Putamen (tissue), 1 donor: ENCODE measurements at regions not wholly inside any gene's neighbourhood (a gene's known extent, or its start where the extent isn't known, plus 50 kb on each side); places are given as distances from the start of the nearest gene placed in this dataset.
"Not testable (repeated sequence)": the region's sequence is repeated elsewhere in the genome, so short reads cannot be mapped to it uniquely, and the experiment has no call there.

Source experiments
- DNase-seq: peaks from one replicate; pipeline ENCODE4 v3.0.0-alpha.2; 2016; ENCODE audit warnings: low spot score

DNA sequence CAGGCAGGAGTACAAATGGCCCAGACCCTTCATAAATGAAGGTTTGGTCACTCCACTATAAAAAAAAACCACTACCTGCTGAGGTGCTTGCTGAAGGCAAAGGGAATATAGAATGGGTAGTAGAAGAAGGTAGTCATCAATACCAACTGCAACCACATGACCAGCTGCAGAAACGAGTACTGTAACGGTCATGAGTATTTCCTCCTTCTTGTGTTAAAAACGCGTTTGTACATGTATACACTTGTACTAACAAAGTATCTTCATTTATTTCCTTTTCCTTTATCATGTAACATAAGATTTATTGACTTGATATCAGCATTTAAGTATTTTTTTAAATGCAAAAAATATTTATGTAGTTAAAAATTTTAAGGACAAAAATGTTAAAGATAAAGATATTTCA is 238.6 kb downstream of the TFAP2B start:
- no peak for DNase-seq

DNA sequence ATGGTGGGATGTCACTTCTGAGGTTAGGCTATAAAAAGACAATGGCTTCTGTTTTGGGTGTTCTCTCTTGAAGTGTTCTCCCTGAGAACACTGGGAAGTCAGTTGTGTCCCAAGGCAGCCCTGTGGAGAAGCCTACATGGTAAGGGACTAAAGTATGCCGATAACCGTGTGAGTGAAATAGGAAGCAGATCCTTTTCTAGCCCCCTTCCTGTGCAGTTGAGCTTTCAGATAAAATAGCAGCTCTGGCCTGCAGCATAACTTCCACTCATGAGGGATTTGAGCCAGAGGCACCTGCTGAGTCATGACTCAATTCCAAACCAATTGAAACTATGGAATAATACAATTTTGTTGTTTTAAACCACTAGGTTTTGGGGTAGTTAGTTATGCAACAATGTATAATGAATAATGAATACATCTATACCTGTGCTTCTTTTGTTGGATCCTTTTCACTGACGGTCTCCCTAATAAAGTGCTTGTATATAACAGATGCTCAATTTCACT is 241.6 kb downstream of the TFAP2B start:
- no peak for DNase-seq

DNA sequence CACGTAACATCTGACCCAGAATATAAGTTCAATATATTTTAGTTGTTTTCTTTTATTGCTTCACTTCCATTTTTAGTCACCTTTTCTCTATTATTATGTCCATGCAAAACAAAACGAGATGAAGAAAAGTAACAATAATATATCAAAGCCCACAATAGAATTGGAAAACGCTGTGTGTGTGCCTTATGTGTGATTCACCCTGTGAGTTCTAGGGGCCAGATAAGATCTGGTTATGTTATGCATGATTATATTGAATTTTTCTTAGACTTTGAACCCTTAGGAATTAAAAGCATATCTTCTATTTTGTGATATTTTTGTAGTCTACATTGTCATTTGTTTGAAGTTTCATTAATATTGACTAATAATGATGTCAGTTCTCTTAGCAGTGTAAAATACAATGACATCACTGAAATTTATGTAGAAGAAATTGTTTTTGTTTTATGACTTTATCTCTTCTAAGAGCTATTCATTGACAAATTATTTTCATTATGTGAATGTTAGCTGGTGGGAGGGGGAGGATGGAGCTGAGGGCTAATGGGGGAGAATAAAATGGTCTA is 243.6 kb downstream of the TFAP2B start:
- DNase-seq, result no peak

DNA sequence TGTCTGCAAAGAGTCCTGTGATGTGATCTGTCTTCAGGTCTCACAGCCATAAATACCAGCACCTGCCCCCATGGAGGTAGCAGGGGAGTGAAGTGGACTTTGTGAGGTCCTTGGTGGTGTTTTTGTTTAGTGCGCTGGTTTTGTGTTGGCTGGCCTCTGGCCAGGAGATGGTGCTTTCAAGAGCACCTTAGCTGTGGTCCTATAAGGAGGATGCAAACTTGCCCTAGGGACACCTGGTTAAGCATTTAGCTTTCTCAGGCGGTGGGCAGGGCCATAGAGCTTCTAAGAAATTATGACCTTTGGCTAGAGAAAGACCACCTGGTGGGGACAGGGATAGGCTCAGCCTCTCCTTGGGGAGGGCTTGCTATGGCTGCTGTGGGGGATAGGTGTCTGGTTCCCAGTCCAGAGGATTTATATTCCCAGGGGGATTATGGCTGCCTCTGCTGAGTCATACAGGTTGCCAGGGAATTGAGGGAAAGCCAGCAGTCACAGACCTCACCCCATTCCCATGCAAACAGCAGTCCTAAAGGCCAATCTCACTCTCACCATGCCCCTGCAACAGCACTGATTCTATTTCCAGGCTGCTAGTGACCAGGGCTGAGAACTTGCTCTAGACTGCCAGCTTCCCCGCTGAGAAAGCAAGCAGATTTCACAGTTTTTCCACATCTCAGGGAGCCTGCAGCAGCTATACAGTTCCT is 259.3 kb downstream of the TFAP2B start:
- no peak for DNase-seq

DNA sequence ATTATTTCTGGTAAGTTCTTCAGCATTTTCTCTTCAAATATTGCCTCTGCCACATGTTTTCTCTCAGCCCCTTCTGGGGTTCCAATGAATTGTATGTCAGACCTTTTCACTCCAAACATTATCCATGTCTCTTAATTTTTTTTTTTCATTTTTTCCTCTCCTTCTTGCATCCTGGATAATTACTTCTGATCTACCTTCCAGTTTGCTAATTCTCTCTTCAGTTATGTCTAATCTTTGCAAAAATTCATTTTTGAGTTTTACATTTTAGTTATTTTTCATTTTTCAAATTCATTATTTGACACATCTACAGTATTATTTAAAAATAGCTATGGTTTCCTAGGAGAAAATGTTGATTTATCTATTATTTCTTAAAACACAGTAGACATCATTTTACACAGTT is 271.7 kb downstream of the TFAP2B start:
- DNase-seq, result no peak

DNA sequence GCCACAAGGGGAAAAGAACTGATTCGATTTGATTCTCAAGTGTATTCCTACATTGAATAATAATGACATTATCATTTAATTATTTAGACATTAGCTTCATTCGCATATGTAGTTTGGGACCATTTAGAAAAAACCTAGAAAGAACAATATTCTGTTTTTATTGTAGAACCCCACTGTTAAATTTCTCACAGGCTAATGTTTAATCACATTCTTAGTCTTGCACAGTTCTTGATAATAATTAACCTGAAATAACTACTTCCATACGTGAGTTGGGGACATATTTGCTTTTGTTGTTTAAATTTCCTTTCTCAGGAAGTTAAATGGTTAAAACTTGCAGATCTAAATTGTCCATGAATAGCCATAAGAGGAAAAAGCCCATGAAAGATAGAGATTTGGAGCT is 275.2 kb downstream of the TFAP2B start:
- DNase-seq, result no peak

DNA sequence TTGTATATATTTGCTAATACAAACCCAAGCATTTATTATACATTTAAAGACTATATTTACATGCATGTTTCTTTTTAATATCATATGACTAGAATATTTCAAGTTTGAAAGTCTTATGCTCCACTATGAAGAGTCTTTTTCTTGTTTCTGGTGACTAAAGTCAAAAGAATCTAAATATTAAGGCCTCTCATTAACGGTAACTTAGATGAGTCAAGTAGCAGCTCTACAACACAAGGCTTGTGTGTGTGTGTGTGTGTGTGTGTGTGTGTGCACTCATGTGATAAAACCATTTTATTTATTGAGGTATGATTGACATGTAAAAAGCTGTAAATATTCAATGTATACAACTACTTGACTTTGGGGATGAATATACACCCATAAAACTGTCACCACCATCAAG is 275.6 kb downstream of the TFAP2B start:
- DNase-seq, result no peak

DNA sequence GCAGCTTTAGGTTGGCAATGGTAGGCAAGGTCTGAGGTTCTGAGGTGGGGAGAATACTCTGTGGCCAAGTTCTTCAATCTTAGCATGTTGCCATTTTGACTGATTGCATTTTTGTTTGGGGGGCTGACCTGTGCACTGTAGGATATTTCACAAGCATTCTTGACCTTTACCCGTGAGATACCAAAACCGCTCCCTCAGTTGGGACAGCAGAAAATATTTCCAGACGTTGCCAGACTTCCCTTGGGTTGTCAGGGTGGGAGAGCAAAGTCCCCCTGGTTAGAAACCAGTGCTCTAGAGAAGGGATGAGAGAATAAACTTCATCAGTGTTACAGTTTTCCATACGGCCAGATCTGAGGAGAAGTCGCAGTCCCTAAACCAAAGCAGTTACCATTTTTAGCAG is 279.6 kb downstream of the TFAP2B start:
- no peak for DNase-seq

DNA sequence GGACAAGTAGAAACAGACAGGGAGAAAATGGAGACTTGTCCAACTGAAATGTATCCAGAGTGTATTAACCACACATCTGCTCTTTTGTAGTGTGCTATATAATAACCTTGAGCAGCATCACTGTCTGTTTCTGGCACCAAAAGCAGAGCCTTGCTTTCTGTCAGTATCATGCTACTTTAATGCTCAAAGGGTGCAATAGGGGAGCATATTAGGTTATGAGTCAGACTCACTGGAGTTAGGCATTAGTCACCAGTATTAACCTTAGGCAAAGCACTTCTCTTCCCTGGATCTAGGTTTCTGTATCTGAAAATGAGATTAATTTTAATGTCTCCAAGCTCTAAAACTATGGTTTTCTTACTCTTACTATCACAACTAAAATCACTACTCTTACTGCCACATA is 280.1 kb downstream of the TFAP2B start:
- DNase-seq, result no peak

DNA sequence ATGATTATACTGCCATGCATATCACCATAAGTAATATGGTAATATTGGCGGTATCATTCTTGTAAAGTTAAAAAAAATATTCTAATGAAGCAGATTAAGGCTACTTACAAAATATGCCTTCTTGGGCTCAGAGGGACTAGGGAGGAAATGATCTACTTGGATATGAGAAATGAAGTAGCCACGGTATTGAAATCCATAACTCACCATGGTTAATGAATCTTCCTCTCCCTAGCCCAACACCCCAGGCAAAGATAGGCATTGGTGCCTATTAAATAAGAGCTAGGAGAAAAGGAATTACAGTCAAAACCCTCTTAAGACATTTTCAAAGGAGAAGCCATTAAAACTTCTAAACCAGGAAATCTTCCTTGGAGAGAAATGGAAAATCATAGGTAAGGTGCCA is 280.5 kb downstream of the TFAP2B start:
- no peak for DNase-seq

DNA sequence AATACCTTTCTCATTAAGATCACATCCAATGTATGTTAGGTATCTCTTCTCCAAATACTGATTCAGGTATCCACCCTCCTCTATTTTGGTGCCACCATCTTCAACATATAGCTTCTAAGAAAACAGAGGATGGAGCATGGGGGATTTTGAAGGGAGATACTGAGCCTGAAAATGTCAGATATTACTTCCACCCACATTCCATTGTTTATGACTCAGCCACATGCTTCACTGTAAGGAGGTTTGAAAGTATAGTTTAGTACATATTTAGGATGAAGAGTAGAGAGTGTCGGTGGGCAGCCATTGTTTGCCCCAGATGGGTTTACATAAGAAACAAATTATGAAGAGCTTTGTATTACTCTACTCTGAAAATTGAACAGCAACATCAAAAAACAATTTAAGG is 286.7 kb downstream of the TFAP2B start:
- DNase-seq, result no peak

DNA sequence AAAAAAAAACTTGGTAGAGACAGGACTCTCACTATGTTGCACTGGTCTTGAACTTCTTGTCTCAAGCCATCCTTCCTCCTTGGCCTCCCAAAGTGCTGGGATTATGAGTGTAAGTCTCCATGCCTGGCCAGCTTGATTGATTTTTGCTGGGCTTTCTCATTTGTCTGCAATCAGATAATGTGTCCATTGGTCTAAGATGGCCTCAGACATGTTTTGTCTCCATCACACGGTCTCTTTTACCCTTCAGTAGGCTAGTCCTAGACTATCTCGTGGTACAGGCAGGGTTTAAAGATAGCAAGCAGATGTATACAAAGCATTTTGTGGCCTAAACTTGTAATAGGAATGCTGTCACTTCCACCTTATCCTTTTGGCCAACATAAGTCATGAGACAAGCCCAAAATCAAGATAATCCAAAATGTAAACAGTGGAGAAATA is 289.1 kb downstream of the TFAP2B start:
- no peak for DNase-seq

DNA sequence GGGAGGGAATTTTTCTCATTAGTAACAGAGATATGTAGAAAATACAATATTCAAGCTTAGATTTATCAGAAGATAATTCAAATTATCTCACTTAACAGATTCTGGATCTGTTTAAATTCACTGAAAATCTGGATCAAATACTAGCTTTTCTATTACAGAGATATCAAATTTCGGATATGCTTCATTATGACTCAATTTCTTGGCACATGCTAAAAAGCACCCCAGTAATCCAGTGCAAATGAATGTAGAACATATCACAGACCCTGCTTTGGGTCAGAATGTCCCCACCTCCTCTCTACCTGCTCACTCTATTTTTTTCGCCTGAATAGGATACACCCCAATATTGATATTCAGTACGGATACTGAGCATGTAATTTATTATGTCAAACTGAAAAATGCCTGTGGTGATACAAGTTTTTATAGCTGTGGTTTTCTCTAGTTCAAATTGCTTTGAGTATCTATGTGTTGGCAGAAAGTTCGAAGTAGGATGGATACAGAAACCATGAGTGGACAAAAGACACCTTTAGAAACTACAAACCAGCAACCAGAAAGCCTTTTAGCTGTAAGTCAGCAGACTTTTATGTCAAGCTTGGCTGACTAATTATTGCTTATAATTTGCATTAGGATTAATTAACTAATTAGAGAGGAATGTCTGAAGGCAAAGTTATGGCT is 290.0 kb downstream of the TFAP2B start:
- no peak for DNase-seq

DNA sequence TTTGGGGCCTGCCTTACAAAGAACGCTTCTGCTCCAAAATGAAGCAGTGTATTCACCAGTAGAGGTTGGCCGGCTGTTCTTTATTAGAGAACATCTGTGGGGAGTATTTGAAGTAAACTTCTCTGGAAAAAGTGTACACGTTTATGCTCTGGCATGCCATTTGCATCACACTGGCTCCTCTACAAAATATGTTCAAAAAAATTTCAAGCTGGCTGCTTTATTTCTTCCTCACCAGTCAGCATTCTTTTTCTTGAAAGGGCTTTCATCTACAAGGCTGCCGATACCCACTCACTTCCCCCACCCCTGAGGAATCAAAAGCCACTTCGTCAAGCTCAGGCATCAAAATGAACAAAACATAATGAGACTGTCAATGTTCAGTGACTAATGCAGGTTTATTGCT is 294.1 kb downstream of the TFAP2B start:
- no peak for DNase-seq

DNA sequence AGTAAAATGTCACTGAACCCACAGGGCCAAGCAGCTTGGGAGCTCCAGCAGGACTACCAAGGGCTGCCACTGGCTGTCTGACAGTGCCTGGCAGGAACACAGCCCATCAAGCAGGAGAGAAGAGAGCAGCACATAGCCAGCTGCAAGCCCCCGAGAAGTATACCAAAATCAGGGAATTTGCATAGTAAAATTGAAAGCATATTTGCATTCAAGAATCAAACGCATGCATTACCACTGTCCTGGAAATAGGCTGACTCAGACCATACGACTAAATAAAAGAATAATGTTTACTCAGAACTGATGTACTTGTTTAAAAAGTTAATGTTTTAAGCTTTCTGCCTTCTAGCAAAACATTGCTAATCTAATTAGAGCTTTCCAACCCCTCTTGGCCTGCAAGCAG is 298.1 kb downstream of the TFAP2B start:
- DNase-seq, result no peak

DNA sequence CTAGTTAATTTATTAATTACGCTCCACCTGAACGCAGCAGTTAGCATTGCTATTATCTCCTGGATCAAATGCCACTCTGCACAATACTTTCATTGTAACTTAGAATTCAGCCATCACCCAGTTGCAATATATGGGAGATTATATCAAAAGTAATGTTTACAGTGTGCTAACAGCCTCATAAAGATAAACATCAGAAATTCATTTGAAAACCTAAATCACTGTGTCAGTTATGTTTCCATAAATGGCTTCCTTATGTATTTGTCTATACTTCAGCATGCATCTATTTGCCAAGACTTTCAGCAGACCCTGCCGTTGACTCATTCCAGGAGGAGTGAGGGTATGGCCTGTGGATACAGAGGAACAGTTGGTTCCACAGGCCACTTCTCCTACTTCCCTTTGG is 300.1 kb downstream of the TFAP2B start:
- DNase-seq, result no peak

DNA sequence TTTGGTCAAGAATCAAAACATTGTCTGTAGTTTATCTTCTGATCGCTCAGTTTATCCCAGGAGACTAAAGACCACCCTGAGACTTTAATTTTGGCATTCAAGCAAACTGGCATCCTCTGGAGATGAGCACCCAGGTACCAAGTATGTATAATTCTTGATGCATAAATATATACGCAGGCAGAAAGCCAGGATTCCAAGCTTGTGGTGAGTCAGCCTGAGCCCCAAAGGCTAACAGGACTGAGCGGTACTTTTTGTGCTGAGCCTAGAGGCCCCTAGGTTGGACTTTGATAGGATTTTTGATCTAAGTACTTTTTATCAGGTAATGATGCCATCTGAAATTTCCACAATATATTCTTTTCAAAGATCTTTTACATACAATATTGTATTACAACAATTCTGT is 301.3 kb downstream of the TFAP2B start:
- DNase-seq, result no peak

DNA sequence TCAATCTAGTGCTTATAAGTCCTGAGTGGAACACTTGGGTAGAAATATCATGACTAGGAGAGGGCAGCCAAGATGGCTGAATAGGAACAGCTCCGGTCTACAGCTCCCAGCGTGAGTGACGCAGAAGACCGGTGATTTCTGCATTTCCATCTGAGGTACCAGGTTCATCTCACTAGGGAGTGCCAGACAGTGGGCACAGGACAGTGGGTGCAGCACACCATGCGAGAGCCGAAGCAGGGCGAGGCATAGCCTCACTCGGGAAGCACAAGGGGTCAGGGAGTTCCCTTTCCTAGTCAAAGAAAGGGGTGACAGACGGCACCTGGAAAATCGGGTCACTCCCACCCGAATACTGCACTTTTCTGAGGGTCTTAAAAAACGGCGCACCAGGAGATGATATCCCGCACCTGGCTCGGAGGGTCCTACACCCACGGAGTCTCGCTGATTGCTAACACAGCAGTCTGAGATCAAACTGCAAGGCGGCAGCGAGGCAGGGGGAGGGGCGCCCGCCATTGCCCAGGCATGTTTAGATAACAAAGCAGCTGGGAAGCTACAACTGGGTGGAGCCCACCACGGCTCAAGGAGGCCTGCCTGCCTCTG is 302.8 kb downstream of the TFAP2B start:
- DNase-seq, result not testable (repeated sequence)

DNA sequence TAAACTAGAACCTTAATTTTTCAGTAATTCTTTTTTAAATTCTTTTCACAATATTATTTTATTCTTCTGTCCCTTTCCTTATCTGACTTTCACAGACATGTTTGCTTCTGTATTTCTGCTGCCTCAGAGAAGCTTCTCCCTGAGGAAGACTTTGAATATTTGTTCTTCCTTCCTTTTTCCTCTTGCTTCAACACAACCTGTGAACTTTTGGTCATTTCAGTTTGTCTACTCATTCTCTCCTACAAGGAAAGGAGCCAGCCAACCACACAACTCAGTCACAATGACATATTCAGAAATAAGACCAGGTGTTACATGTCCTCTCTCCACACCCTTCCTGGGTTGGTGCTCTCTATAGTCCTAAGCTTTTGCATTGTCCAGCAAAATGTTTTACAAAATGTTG is 310.4 kb downstream of the TFAP2B start:
- DNase-seq, result no peak

DNA sequence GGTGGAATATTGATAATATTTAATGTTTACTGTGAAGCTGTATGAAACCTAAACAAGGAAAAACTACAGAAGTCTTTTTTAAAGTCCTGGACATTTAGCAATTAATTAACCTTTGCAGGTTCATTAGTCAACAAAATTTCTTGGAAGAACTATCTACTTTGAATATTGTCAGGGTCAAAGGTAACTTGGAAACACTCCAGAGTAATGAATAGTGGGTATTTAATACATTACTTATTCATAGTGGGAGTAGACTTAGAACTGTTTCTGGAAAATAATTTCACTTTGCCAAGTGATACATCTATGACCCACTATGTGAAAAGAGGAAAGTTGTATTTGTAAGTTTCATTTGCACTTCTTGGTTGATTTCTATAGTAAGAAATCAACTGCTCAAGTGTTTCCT is 319.1 kb downstream of the TFAP2B start:
- no peak for DNase-seq

DNA sequence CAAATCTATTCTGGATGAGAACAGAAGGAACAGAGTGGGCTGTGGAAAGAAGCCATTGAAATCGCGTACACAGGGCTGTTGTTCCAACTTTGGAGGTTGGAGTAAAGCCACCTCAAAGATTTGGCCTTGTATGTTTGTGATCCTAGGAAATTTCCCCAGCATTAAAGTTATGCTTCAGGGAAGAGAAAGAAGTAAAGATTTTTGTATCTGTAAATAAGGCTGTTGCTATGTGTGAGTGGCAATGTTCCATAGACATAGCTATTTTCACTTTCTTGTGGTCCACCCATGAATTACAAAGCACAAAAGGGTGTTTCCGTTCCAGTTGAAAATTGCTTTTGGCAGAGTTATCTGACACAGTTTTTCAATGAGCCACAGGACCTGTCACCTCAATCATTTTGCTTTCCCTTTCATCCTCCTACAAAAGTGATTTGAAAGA is 321.3 kb downstream of the TFAP2B start:
- DNase-seq, result no peak

DNA sequence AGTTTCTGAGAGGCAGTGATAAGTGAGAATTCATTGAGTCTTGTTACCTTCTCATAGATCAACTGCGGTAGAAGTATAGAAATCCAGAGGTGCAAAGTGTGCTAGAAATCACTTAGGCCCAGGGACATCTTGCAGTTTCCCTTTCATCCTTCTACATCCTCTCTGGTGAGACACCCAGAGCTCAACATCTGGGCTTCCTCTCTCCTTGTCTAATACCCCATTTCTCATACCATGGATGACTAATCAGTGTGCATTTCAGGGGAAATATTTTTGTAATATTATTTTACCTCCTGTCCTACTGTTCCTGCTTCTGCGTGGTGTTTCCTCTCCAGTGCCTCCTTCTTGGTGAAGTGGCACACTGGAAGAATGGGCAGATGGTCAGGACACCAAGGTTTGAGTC is 322.4 kb downstream of the TFAP2B start:
- DNase-seq, result no peak

DNA sequence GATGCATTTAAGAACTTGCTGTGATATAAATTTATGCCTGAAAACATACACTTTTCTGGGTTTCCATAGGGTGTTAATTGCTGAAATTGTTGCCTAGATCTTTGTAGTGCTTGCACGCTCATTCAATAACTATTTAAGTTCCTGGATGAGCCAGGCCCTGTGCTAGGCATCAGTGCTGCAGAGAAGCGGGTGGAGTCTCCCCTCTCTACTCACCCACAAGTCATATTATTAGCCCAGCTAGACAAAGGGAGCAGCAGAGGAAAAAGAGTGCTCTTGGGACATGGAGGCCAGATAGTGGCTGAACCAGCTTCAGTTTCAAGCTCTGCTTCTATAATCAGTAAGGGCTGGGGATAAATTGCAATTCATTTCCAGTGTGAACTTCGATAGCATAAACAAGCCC is 329.1 kb downstream of the TFAP2B start:
- DNase-seq, result no peak
